Natural killer cell (primary cell): ENCODE measurements at regions not wholly inside any gene's neighbourhood (a gene's known extent, or its start where the extent isn't known, plus 50 kb on each side); places are given as distances from the start of the nearest gene placed in this dataset.

Source experiments
- ATAC-seq, 3 donors: fragments of 150-1000 bp in 2 of 3; fragments of 200-7000 bp in 1 of 3; cut with Tn5 transposase; 1 replicate in 1 of 3; 2 replicates in 2 of 3; pipeline ENCODE4 v1.10.0; 2021; ENCODE audit warnings: mild to moderate bottlenecking in 2 of 3, moderate library complexity in 2 of 3
- DNase-seq, 2 donors: peaks; one replicate each; pipeline versions ENCODE4 v3.0.0 to v3.0.0-alpha.2; 2013 to 2021; ENCODE audit warnings: mixed read lengths in 1 of 2
- H3K27ac ChIP-seq: one replicate; pipeline ENCODE4 v1.5.1; 2013; ENCODE audit warnings: mild to moderate bottlenecking, low read length
- H3K27me3 ChIP-seq: one replicate; pipeline ENCODE4 v1.6.1; 2013; ENCODE audit warnings: low read length; ENCODE audit not compliant: control insufficient read depth, insufficient read depth
- H3K36me3 ChIP-seq: one replicate; pipeline ENCODE4 v1.6.1; 2013; ENCODE audit warnings: low read length; ENCODE audit not compliant: control insufficient read depth, insufficient read depth
- H3K4me1 ChIP-seq: one replicate; pipeline ENCODE4 v1.6.1; 2013; ENCODE audit warnings: low read length; ENCODE audit not compliant: control insufficient read depth, insufficient read depth
- H3K4me3 ChIP-seq: one replicate; pipeline ENCODE4 v1.5.1; 2013; ENCODE audit warnings: low read length
- H3K9me3 ChIP-seq: one replicate; pipeline ENCODE4 v1.6.1; 2013; ENCODE audit warnings: low read length; ENCODE audit not compliant: control insufficient read depth, insufficient read depth
- H3K27ac Mint-ChIP-seq, 2 donors: one replicate each; pipeline ENCODE4 v1.8.0; 2022; ENCODE audit warnings: mild to moderate bottlenecking in 2 of 2, mixed read lengths in 2 of 2, moderate library complexity in 1 of 2
- H3K27me3 Mint-ChIP-seq, 2 donors: one replicate each; pipeline ENCODE4 v1.8.0; 2022; ENCODE audit warnings: low read depth in 2 of 2, mixed read lengths in 2 of 2
- H3K36me3 Mint-ChIP-seq: one replicate; pipeline ENCODE4 v1.8.0; 2022; ENCODE audit warnings: mixed read lengths
- H3K4me1 Mint-ChIP-seq, 2 donors: one replicate each; pipeline ENCODE4 v1.8.0; 2022; ENCODE audit warnings: mixed read lengths in 2 of 2
- H3K4me3 Mint-ChIP-seq: one replicate; pipeline ENCODE4 v1.8.0; 2022; ENCODE audit warnings: mild to moderate bottlenecking, moderate library complexity, mixed read lengths
- H3K9me3 Mint-ChIP-seq, 2 donors: one replicate each; pipeline ENCODE4 v1.8.0; 2022; ENCODE audit warnings: mixed read lengths in 2 of 2
- CTCF ChIP-seq: fragments of 200-600 bp; IDR thresholded peaks from one replicate; pipeline ENCODE4 v1.8.0; 2022; ENCODE audit warnings: antibody characterized with exemption
- WGBS: methylation state at CpG from one replicate; pipeline ENCODE4 v1.1.7; 2013; ENCODE audit warnings: missing lambda C conversion rate; ENCODE audit not compliant: insufficient coverage; 5-methylcytosine and 5-hydroxymethylcytosine counted together
- intact Hi-C: fragments of 100-400 bp; cut with micrococcal nuclease; formaldehyde crosslinking; loops from one replicate; pipeline ENCODE4 v1.14.2; 2022

- Mint-ChIP-seq H3K4me1 (no peaks in the 10 kb centered on the region), H3K4me3 (no peak overlapping the region), H3K27ac (no peak overlapping the region), H3K27me3 (no peaks in the 10 kb centered on the region), H3K36me3 (no peaks in the 10 kb centered on the region), H3K9me3 (peaks cover 16 to 18% of the 10 kb centered on the region in 2 donors)
- H3K27ac ChIP-seq: no peak overlapping the region
- peaks cover 3% of the 10 kb centered on the region for H3K9me3 ChIP-seq
- H3K36me3 ChIP-seq: no peaks in the 10 kb centered on the region
- no peak for TF ChIP-seq CTCF
- H3K4me3 ChIP-seq: no peak overlapping the region
- 33% methylated on average over 1 of the region's 2 CpGs for WGBS
- H3K27me3 ChIP-seq: no peaks in the 10 kb centered on the region
- no peak for ATAC-seq
- no peaks in the 10 kb centered on the region for H3K4me1 ChIP-seq
- intact Hi-C loops: no loop called here
- DNase-seq: no peak
These were observed 804.6 kb upstream of the CXADR start for GRCh38 chr21:16708101-16708835.

- Histone ChIP-seq H3K36me3 (no peaks in the 10 kb centered on the region), H3K27ac (no peak overlapping the region), H3K4me1 (no peaks in the 10 kb centered on the region), H3K27me3 (no peaks in the 10 kb centered on the region), H3K9me3 (peaks cover 3% of the 10 kb centered on the region), H3K4me3 (no peak overlapping the region)
- no peak for ATAC-seq
- no peaks in the 10 kb centered on the region for H3K27me3 Mint-ChIP-seq
- H3K4me3 Mint-ChIP-seq: no peak overlapping the region
- DNase-seq: no peak
- no peaks in the 10 kb centered on the region for H3K36me3 Mint-ChIP-seq
- TF ChIP-seq CTCF: no peak
- no peak overlapping the region for H3K27ac Mint-ChIP-seq
- no peaks in the 10 kb centered on the region for H3K4me1 Mint-ChIP-seq
- 85% methylated on average over 2 of the region's 5 CpGs for WGBS
- peaks cover 13 to 18% of the 10 kb centered on the region in 2 donors for H3K9me3 Mint-ChIP-seq
- intact Hi-C loops: no loop called here
These were observed 802.8 kb upstream of the CXADR start for GRCh38 chr21:16709866-16710550.

GRCh38 chr21:16711757-16712156 is 801.1 kb upstream of the CXADR start:
- no peaks in the 10 kb centered on the region for H3K4me1 Mint-ChIP-seq
- Histone ChIP-seq H3K9me3 (peaks cover 3% of the 10 kb centered on the region), H3K27me3 (no peaks in the 10 kb centered on the region), H3K36me3 (no peaks in the 10 kb centered on the region), H3K4me3 (no peak overlapping the region), H3K27ac (no peak overlapping the region), H3K4me1 (no peaks in the 10 kb centered on the region)
- TF ChIP-seq CTCF: no peak
- H3K36me3 Mint-ChIP-seq: no peaks in the 10 kb centered on the region
- DNase-seq: no peak
- no peak for ATAC-seq
- no peaks in the 10 kb centered on the region for H3K27me3 Mint-ChIP-seq
- H3K4me3 Mint-ChIP-seq: no peak overlapping the region
- no CpG with 5 or more reads among the region's 2 CpGs for WGBS
- intact Hi-C loops: no loop called here
- H3K9me3 Mint-ChIP-seq: peaks cover 9 to 14% of the 10 kb centered on the region in 2 donors
- no peak overlapping the region for H3K27ac Mint-ChIP-seq
